ENCODE measurements at regions not wholly inside any gene's neighbourhood (a gene's known extent, or its start where the extent isn't known, plus 50 kb on each side); places are given as distances from the start of the nearest gene placed in this dataset.

DNA sequence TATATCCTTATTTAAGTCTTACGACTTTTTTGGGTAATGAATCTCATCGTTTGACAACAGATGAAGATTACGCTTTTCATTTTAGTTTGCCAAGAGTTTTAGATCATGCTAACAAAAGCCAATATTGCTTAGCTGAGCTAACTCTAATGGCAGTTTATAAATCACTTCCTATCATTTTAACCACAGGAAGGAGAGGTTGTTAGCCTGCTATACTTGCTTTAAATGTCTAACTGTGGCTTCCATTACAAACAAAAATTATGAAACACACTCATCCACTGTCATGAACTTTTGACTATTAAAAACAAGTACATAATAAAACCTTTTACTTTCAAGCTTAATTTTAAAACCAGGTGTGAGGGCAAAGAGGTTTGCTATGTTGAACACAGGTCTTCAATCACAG, 53.7 kb upstream of the ANKH start:
- no peak overlapping the region for H4K91ac ChIP-seq (replicated peaks; ENCODE audit: insufficient read length, low read length)
- H2BK15ac ChIP-seq (ENCODE audit: low read length), result no peak overlapping the region
- no peak overlapping the region for H3K14ac ChIP-seq (ENCODE audit: insufficient read length)
- TF ChIP-seq JUND (IDR thresholded peaks at IDR 0.05; ENCODE audit: low read length) (no peak), ZNF274 (IDR thresholded peaks at IDR 0.05; ENCODE audit: borderline replicate concordance, extremely low read depth, low read length) (no peak), CHD1 (IDR thresholded peaks at IDR 0.05; ENCODE audit: low read depth, low read length) (no peak), SRF (IDR thresholded peaks at IDR 0.05; ENCODE audit: low read depth, low read length) (no peak), SP4 (IDR thresholded peaks at IDR 0.05; ENCODE audit: low read length) (no peak), NANOG (IDR thresholded peaks at IDR 0.05; ENCODE audit: insufficient read depth, low read depth, low read length, poor library complexity, severe bottlenecking) (no peak), PHF8 (conservative IDR thresholded peaks at IDR 0.05; ENCODE audit: low read depth, low read length) (no peak), ASH2L (IDR thresholded peaks at IDR 0.05; ENCODE audit: low read length) (no peak), EGR1 (IDR thresholded peaks at IDR 0.05; ENCODE audit: borderline replicate concordance, low read depth, low read length) (no peak)
- TF ChIP-seq, protein P1, sequence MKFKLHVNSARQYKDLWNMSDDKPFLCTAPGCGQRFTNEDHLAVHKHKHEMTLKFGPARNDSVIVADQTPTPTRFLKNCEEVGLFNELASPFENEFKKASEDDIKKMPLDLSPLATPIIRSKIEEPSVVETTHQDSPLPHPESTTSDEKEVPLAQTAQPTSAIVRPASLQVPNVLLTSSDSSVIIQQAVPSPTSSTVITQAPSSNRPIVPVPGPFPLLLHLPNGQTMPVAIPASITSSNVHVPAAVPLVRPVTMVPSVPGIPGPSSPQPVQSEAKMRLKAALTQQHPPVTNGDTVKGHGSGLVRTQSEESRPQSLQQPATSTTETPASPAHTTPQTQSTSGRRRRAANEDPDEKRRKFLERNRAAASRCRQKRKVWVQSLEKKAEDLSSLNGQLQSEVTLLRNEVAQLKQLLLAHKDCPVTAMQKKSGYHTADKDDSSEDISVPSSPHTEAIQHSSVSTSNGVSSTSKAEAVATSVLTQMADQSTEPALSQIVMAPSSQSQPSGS (IDR thresholded peaks at IDR 0.05; ENCODE audit: low read length), result no peak
- H4K8ac ChIP-seq (ENCODE audit: extremely low read depth, insufficient read depth, low read length), result no peak overlapping the region
- H3K79me2 ChIP-seq (ENCODE audit: control insufficient read depth in 1 of 2, insufficient read depth in 2 of 2, low read length in 2 of 2), result no peaks in the 10 kb centered on the region
- no peak overlapping the region for H2BK120ac ChIP-seq (replicated peaks; ENCODE audit: low read depth, low read length)
- no peak overlapping the region for H3K18ac ChIP-seq (ENCODE audit: extremely low read depth, low read length)
- no peak overlapping the region for H2AFZ ChIP-seq (ENCODE audit: low read length)
- no peak overlapping the region for H2BK5ac ChIP-seq (ENCODE audit: low read depth, low read length)
- H3K9ac ChIP-seq (replicated peaks in 1 of 4; ENCODE audit: extremely low read depth in 1 of 4, low read depth in 3 of 4, low read length in 3 of 4), result no peak overlapping the region
- H2BK20ac ChIP-seq (ENCODE audit: low read length), result no peak overlapping the region
- H3K27me3 ChIP-seq (replicated peaks in 1 of 4; ENCODE audit: control insufficient read depth in 3 of 4, extremely low read depth in 1 of 4, insufficient read depth in 3 of 4, low read length in 3 of 4), result no peaks in the 10 kb centered on the region
- WGBS, 2 experiments (ENCODE audit: extremely low coverage in 1 of 2, insufficient coverage in 1 of 2, insufficient read length in 1 of 2, insufficient replicate concordance in 2 of 2, low coverage in 1 of 2, low lambda C conversion rate in 2 of 2, missing lambda C conversion rate in 1 of 2), result 90% methylated on average over 3 of the region's 3 CpGs; no CpG with 5 or more reads in 1 of the 2 experiments
- no peaks in the 10 kb centered on the region for H3K9me3 ChIP-seq (ENCODE audit: insufficient read depth in 2 of 2, low read depth in 1 of 2, low read length in 1 of 2)
- no peak overlapping the region for H3K4me3 ChIP-seq (ENCODE audit: extremely low read depth in 1 of 4, insufficient read depth in 2 of 4, low read depth in 3 of 4, low read length in 4 of 4)
- H3K23ac ChIP-seq (ENCODE audit: insufficient read length), result no peak overlapping the region
- no peaks in the 10 kb centered on the region for H3K36me3 ChIP-seq (ENCODE audit: control insufficient read depth in 2 of 4, insufficient read depth in 4 of 4, low read length in 3 of 4)
- ChIA-PET POLR2A (ENCODE audit: partially characterized antibody) (no interaction called here), CTCF (ENCODE audit: partially characterized antibody) (interaction anchor here (1.0 to 1.7 kb wide), 3 partner anchors 20 to 88 kb away, joined by 3 to 4 read pairs (median 3); no protein-coding TSS in a partner anchor)
- H3K4me1 ChIP-seq (replicated peaks in 1 of 4; ENCODE audit: control insufficient read depth in 3 of 4, insufficient read depth in 4 of 4, low read length in 3 of 4), result no peaks in the 10 kb centered on the region
- H3K4me2 ChIP-seq (ENCODE audit: insufficient read depth in 1 of 2, low read depth in 2 of 2, low read length in 2 of 2), result no peak overlapping the region
- no peak overlapping the region for H2AK5ac ChIP-seq (ENCODE audit: low read depth, low read length)
- no peaks in the 10 kb centered on the region for H4K20me1 ChIP-seq (replicated peaks in 1 of 2; ENCODE audit: control insufficient read depth in 1 of 2, insufficient read depth in 2 of 2, low read length in 2 of 2)
- no peak overlapping the region for H2BK12ac ChIP-seq (ENCODE audit: low read depth, low read length)
- no peak for FAIRE-seq
- H4K5ac ChIP-seq (ENCODE audit: insufficient read length, low read depth, low read length), result no peak overlapping the region
- H3K27ac ChIP-seq (ENCODE audit: low read depth, low read length), result no peak overlapping the region
- H3K23me2 ChIP-seq (ENCODE audit: low read depth, low read length), result no peaks in the 10 kb centered on the region
- H3K4ac ChIP-seq (replicated peaks; ENCODE audit: insufficient read length, low read depth, low read length), result no peak overlapping the region
- DNase-seq (ENCODE audit: low read depth in 1 of 2, low spot score in 2 of 2), result no peak
- H3K79me1 ChIP-seq (ENCODE audit: low read depth, low read length), result no peaks in the 10 kb centered on the region
- H3K56ac ChIP-seq (replicated peaks; ENCODE audit: insufficient read length, low read depth, low read length), result no peak overlapping the region

Data from H1 (cell line).